GM12878 (cell line): ENCODE measurements at regions not wholly inside any gene's neighbourhood (a gene's known extent, or its start where the extent isn't known, plus 50 kb on each side); places are given as distances from the start of the nearest gene placed in this dataset.

Experiments
- ATAC-seq: fragments of 200-7000 bp; cut with Tn5 transposase; 3 replicates; pipeline ENCODE4 v1.9.1; 2020; ENCODE audit warnings: mild to moderate bottlenecking, moderate library complexity
- BruUV-seq: library from RNA; stranded (reverse); fragments of 400-500 nt; replicated peaks from 2 replicates; lab custom pipeline; 2021; lab: Mats Ljungman, UMichigan
- CTCF ChIA-PET: fragments of 300-600 bp; sonication (Branson Sonifier 250); formaldehyde crosslinking; extraction: SDS; loops from one replicate; lab custom pipeline; 2021; ENCODE audit warnings: inconsistent platforms; lab: Yijun Ruan, JAX
- POLR2A ChIA-PET: fragments of 350-600 bp; formaldehyde crosslinking; extraction: SDS; loops from one replicate; lab custom pipeline; 2021; ENCODE audit warnings: inconsistent platforms; lab: Charles Lee
- RAD21 ChIA-PET: fragments of 300-600 bp; sonication (Branson Sonifier 250); formaldehyde crosslinking; loops from one replicate; lab custom pipeline; 2023; ENCODE audit warnings: antibody characterized with exemption; ENCODE audit not compliant: unreplicated experiment; lab: Charles Lee
- SMC1A ChIA-PET: fragments of 300-600 bp; sonication (Branson Sonifier 250); formaldehyde crosslinking; loops from one replicate; lab custom pipeline; 2023; ENCODE audit not compliant: unreplicated experiment, uncharacterized antibody; lab: Charles Lee
- DNase-seq: peaks from one replicate; pipeline ENCODE4 v3.0.0-alpha.2; 2011; ENCODE audit warnings: low read depth, low spot score
- FAIRE-seq: peaks from 3 replicates; lab custom pipeline; 2011; peaks lifted over from hg19 to GRCh38; lab: Jason Lieb, UNC
- H2AFZ ChIP-seq: 2 replicates; pipeline ENCODE4 v1.6.0; 2011; ENCODE audit warnings: low read depth, low read length, control low read depth; ENCODE audit not compliant: control insufficient read depth
- H3K27ac ChIP-seq: 2 replicates; pipeline ENCODE4 v1.5.1; 2011; ENCODE audit warnings: control low read depth; ENCODE audit not compliant: control insufficient read depth, insufficient read depth
- H3K27me3 ChIP-seq, 2 experiments: replicated peaks in 1 of 2; 2 replicates each; pipeline versions ENCODE4 v1.6.0 to v1.6.1; 2011; ENCODE audit warnings: low read length in 1 of 2; ENCODE audit not compliant: control insufficient read depth in 2 of 2, insufficient read depth in 2 of 2
- H3K36me3 ChIP-seq, 2 experiments: 2 replicates each; pipeline ENCODE4 v1.5.1; 2011; ENCODE audit warnings: low read length in 1 of 2; ENCODE audit not compliant: control insufficient read depth in 2 of 2, insufficient read depth in 2 of 2
- H3K4me1 ChIP-seq: 2 replicates; pipeline ENCODE4 v1.6.1; 2011; ENCODE audit warnings: mild to moderate bottlenecking, low read length, moderate library complexity, mixed read lengths; ENCODE audit not compliant: control insufficient read depth, insufficient read depth
- H3K4me2 ChIP-seq: 2 replicates; pipeline ENCODE4 v1.6.0; 2011; ENCODE audit warnings: control low read depth; ENCODE audit not compliant: control insufficient read depth, insufficient read depth
- H3K4me3 ChIP-seq: fragments of 200-600 bp; sonication (generic); 2 replicates; pipeline ENCODE4 v1.5.1; 2016
- H3K79me2 ChIP-seq: 2 replicates; pipeline ENCODE4 v1.6.0; 2011; ENCODE audit warnings: low read length; ENCODE audit not compliant: control insufficient read depth, insufficient read depth
- H3K9ac ChIP-seq: 2 replicates; pipeline ENCODE4 v1.8.0; 2011; ENCODE audit warnings: low read length, control low read depth, mixed read lengths; ENCODE audit not compliant: control insufficient read depth, insufficient read depth
- H3K9me3 ChIP-seq: replicated peaks from 3 replicates; pipeline ENCODE4 v1.5.1; 2011; ENCODE audit warnings: mild to moderate bottlenecking, low read length; ENCODE audit not compliant: control insufficient read depth, insufficient read depth
- H4K20me1 ChIP-seq: 2 replicates; pipeline ENCODE4 v1.6.0; 2011; ENCODE audit not compliant: control insufficient read depth, insufficient read depth
- ATF7 ChIP-seq: fragments of 450-650 bp; IDR thresholded peaks from 2 replicates; pipeline ENCODE4 v1.6.1; 2016; ENCODE audit warnings: low read depth, mild to moderate bottlenecking
- CHD2 ChIP-seq: IDR thresholded peaks from 2 replicates; pipeline ENCODE4 v1.6.1; 2011; ENCODE audit warnings: low read depth, low read length, improper control_type of control experiment, borderline replicate concordance
- CHD4 ChIP-seq: fragments of 200-600 bp; sonication (generic); IDR thresholded peaks from 2 replicates; pipeline ENCODE4 v1.6.1; 2016; ENCODE audit warnings: mild to moderate bottlenecking
- IRF4 ChIP-seq: IDR thresholded peaks from 2 replicates; pipeline ENCODE4 v1.6.1; 2011; ENCODE audit warnings: low read depth, low read length
- SUZ12 ChIP-seq: fragments of 200-600 bp; sonication (generic); IDR thresholded peaks from one replicate; pipeline ENCODE4 v1.6.1; 2018; ENCODE audit warnings: antibody characterized with exemption, mild to moderate bottlenecking; ENCODE audit not compliant: unreplicated experiment
- WGBS: methylation state at CpG from one replicate; pipeline ENCODE4 v1.1.6; 2016; ENCODE audit warnings: low lambda C conversion rate; ENCODE audit not compliant: insufficient replicate concordance, insufficient coverage; ENCODE audit errors: missing lambda C conversion rate; 5-methylcytosine and 5-hydroxymethylcytosine counted together
- in situ Hi-C: fragments of 300-500 bp; cut with MboI; formaldehyde crosslinking; loops from 9 replicates; pipeline ENCODE4 v1.14.3; 2018; ENCODE audit warnings: mixed read lengths
- intact Hi-C: fragments of 100-400 bp; cut with micrococcal nuclease; formaldehyde crosslinking; loops from one replicate; pipeline ENCODE4 v1.14.2; 2022; ENCODE audit not compliant: unreplicated experiment
- TF ChIP-seq, protein P1 (sequence below): fragments of 450-650 bp; formaldehyde crosslinking; IDR thresholded peaks from 2 replicates; pipeline ENCODE4 v1.4.0; 2020; ENCODE audit warnings: mild to moderate bottlenecking, moderate library complexity
- TF ChIP-seq, protein P2 (sequence below): fragments of 450-650 bp; IDR thresholded peaks from 2 replicates; pipeline ENCODE4 v1.6.1; 2018; ENCODE audit warnings: mild to moderate bottlenecking, low read depth, moderate library complexity; ENCODE audit not compliant: partially characterized antibody
- TF ChIP-seq, protein P3 (sequence below): fragments of 450-650 bp; formaldehyde crosslinking; IDR thresholded peaks from 2 replicates; pipeline ENCODE4 v1.5.0; 2022; ENCODE audit warnings: mild to moderate bottlenecking, missing genetic modification characterization
- TF ChIP-seq, protein P4 (sequence below): IDR thresholded peaks from 2 replicates; pipeline ENCODE4 v1.6.1; 2011; ENCODE audit warnings: mild to moderate bottlenecking, low read depth, low read length, moderate library complexity; ENCODE audit not compliant: insufficient replicate concordance

DNA sequence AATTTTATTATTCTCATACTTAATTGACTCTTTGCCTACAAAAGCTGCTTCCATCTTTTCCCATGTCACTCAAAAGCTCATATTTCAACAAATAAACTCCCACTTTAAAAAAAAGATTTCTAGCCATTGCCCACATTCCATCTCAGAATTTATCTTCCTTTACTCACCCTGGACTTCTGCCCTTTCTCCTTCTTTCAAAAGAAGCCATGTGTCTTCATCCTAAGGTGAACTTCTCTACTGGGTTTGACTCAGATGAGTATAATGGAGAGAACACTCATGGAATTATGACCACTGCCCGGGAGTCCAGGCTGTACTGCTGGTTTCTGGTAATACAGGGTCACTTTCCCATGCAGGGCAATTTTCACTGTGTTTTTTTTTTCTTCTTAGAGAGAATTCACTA is 548.5 kb upstream of the ZNF462 start (continued):
- TF ChIP-seq, protein P1, sequence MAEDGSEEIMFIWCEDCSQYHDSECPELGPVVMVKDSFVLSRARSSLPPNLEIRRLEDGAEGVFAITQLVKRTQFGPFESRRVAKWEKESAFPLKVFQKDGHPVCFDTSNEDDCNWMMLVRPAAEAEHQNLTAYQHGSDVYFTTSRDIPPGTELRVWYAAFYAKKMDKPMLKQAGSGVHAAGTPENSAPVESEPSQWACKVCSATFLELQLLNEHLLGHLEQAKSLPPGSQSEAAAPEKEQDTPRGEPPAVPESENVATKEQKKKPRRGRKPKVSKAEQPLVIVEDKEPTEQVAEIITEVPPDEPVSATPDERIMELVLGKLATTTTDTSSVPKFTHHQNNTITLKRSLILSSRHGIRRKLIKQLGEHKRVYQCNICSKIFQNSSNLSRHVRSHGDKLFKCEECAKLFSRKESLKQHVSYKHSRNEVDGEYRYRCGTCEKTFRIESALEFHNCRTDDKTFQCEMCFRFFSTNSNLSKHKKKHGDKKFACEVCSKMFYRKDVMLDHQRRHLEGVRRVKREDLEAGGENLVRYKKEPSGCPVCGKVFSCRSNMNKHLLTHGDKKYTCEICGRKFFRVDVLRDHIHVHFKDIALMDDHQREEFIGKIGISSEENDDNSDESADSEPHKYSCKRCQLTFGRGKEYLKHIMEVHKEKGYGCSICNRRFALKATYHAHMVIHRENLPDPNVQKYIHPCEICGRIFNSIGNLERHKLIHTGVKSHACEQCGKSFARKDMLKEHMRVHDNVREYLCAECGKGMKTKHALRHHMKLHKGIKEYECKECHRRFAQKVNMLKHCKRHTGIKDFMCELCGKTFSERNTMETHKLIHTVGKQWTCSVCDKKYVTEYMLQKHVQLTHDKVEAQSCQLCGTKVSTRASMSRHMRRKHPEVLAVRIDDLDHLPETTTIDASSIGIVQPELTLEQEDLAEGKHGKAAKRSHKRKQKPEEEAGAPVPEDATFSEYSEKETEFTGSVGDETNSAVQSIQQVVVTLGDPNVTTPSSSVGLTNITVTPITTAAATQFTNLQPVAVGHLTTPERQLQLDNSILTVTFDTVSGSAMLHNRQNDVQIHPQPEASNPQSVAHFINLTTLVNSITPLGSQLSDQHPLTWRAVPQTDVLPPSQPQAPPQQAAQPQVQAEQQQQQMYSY: no peak
- TF ChIP-seq, protein P2, sequence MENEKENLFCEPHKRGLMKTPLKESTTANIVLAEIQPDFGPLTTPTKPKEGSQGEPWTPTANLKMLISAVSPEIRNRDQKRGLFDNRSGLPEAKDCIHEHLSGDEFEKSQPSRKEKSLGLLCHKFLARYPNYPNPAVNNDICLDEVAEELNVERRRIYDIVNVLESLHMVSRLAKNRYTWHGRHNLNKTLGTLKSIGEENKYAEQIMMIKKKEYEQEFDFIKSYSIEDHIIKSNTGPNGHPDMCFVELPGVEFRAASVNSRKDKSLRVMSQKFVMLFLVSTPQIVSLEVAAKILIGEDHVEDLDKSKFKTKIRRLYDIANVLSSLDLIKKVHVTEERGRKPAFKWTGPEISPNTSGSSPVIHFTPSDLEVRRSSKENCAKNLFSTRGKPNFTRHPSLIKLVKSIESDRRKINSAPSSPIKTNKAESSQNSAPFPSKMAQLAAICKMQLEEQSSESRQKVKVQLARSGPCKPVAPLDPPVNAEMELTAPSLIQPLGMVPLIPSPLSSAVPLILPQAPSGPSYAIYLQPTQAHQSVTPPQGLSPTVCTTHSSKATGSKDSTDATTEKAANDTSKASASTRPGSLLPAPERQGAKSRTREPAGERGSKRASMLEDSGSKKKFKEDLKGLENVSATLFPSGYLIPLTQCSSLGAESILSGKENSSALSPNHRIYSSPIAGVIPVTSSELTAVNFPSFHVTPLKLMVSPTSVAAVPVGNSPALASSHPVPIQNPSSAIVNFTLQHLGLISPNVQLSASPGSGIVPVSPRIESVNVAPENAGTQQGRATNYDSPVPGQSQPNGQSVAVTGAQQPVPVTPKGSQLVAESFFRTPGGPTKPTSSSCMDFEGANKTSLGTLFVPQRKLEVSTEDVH: no peak

DNA sequence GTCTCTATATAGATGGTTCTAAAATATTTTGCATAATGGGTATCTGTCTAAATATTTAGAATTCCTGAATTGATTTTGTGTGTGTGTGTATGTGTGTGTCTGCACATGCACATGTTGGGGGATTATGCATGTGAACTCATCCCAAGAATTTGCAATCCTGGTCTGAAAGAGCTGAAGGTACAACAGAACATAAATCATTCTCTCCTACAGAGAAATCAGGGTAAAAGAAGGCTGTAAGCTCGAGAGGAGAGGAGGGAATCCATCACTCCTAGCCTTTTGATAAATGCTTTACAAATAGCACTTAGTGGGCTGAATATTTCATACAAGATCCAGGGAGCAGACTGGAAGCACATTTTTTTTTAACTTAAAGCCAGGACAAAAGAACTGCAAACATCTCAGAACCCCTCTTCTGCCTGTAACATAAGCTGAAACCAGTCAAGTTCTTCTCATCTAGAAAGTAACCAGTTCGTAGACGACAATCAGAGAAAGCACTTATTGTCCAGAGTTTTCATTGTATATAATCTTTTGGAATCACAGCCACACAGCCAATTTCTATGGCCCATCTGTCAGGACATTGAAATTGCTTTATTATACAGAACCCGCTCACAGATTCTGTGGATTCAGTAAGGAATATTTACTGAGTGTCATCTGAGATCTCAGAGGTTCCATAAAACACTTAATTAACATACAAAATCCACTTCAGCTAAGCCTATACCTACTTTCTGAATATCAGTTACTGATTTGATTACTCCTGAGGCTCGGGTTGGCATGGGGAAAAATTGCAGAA is 541.4 kb upstream of the ZNF462 start:
- in situ Hi-C loops: no loop called here
- Histone ChIP-seq H3K4me3 (no peak overlapping the region), H3K36me3 (no peaks in the 10 kb centered on the region), H3K27me3 (no peaks in the 10 kb centered on the region), H4K20me1 (no peaks in the 10 kb centered on the region), H3K9ac (no peak overlapping the region), H3K79me2 (no peaks in the 10 kb centered on the region), H2AFZ (no peak overlapping the region), H3K9me3 (no peaks in the 10 kb centered on the region), H3K4me2 (no peak overlapping the region), H3K27ac (no peak overlapping the region), H3K4me1 (no peaks in the 10 kb centered on the region)
- ChIA-PET CTCF (interaction anchor here (0.8 to 1.1 kb wide), 2 partner anchors 14 to 95 kb away, joined by 3 read pairs; no protein-coding TSS in a partner anchor), POLR2A (no interaction called here), RAD21 (interaction anchor here (0.8 to 2.6 kb wide), 6 partner anchors 9 to 661 kb away, joined by 3 to 10 read pairs (median 4); no protein-coding TSS in a partner anchor), SMC1A (interaction anchor here (0.8 to 2.6 kb wide), 8 partner anchors 7 to 98 kb away, joined by 3 to 12 read pairs (median 4); no protein-coding TSS in a partner anchor)
- intact Hi-C loops: no loop called here
- WGBS: 20% methylated on average over 5 of the region's 5 CpGs
- DNase-seq (no peak), FAIRE-seq (no peak), ATAC-seq (no peak)
- BruUV-seq: no TSS peak
- no peak for TF ChIP-seq SUZ12
- TF ChIP-seq, protein P3, sequence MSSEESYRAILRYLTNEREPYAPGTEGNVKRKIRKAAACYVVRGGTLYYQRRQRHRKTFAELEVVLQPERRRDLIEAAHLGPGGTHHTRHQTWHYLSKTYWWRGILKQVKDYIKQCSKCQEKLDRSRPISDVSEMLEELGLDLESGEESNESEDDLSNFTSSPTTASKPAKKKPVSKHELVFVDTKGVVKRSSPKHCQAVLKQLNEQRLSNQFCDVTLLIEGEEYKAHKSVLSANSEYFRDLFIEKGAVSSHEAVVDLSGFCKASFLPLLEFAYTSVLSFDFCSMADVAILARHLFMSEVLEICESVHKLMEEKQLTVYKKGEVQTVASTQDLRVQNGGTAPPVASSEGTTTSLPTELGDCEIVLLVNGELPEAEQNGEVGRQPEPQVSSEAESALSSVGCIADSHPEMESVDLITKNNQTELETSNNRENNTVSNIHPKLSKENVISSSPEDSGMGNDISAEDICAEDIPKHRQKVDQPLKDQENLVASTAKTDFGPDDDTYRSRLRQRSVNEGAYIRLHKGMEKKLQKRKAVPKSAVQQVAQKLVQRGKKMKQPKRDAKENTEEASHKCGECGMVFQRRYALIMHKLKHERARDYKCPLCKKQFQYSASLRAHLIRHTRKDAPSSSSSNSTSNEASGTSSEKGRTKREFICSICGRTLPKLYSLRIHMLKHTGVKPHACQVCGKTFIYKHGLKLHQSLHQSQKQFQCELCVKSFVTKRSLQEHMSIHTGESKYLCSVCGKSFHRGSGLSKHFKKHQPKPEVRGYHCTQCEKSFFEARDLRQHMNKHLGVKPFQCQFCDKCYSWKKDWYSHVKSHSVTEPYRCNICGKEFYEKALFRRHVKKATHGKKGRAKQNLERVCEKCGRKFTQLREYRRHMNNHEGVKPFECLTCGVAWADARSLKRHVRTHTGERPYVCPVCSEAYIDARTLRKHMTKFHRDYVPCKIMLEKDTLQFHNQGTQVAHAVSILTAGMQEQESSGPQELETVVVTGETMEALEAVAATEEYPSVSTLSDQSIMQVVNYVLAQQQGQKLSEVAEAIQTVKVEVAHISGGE (CRISPR knock-in tag): no peak
- no peak for TF ChIP-seq ATF7
- no peak for TF ChIP-seq CHD4
- no peak for TF ChIP-seq CHD2
- TF ChIP-seq IRF4: no peak
- TF ChIP-seq, protein P4, sequence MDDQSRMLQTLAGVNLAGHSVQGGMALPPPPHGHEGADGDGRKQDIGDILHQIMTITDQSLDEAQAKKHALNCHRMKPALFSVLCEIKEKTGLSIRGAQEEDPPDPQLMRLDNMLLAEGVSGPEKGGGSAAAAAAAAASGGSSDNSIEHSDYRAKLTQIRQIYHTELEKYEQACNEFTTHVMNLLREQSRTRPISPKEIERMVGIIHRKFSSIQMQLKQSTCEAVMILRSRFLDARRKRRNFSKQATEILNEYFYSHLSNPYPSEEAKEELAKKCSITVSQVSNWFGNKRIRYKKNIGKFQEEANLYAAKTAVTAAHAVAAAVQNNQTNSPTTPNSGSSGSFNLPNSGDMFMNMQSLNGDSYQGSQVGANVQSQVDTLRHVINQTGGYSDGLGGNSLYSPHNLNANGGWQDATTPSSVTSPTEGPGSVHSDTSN: no peak
